ENCODE measurements at regions not wholly inside any gene's neighbourhood (a gene's known extent, or its start where the extent isn't known, plus 50 kb on each side); places are given as distances from the start of the nearest gene placed in this dataset.

DNA sequence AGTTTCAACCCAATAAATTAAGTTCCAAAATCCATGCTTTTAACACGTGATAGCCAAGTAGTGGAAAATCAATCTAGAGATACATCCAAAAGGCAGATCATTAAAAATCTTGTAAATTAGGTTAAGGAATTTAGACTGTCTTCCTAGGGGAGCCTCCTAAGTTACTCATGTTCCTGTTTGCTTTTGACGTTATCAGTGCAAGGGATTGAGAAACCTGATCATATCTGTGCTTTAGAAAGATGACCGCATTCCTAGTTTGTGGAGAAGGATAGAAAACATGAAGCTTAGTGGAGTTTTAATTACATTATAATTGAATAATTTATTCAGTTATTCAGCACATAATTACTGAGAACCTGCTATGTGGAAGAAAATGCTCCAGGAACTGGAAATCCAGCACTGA, 251.0 kb upstream of the ARGLU1 start:
- DNase-seq, result no peak

DNA sequence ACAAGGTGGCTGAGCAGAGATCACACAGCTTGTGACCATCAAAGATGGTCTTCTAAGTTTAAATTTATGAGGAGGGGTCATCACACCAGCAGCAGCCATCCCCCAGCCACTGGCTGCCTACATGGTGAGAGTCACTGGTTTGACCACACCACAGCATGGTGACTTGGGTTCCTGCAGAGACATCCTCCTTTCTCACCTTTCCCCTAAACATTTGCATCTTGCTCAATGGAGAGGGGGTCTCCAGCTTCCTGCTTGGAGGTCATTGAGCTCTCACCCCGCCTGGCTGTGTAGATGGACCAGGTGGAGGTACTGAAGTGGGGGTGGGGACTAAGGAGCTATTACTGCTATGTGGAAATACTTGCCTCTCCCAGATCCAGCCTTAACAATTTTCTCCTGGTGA, 247.6 kb upstream of the ARGLU1 start:
- no peak for DNase-seq

DNA sequence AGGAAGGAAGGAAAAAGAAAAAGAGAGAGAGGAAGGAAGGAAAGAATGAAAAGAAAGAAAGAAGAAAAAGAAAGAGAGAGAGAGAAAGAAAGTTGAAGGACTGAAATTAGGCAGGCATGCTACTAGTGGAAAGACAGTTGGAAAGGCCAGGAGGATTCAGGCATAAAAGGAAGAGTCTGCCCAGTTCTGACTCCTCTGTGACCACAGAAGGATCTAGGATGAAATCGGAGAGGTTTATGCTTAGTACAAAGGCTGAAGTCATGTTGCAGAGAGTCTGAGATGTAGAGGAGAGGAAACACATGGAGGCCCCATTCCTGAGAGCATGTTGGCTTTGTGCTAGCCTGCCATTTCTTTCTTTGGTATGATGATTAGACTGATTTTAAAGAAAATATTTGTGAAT, 246.5 kb upstream of the ARGLU1 start:
- DNase-seq, result no peak

DNA sequence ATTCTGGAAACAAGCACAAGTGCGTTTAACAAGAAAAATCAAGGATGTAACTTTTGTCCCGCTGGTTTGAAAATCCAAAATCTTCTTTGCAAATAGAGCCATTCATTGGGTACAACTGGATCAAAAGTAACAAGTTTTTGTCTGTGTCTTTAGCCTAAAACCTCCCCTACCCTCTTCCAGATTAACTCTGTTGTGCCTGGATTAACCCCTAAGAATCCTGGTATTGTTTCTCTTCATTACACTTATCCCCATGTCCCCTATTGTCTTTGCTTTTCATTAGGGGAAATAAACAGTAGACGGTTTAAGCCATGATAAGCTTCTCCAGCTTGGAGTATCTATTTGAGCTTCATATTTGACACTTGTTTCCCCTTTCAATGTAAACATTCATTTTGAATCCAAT, 242.1 kb upstream of the ARGLU1 start:
- DNase-seq, result no peak

DNA sequence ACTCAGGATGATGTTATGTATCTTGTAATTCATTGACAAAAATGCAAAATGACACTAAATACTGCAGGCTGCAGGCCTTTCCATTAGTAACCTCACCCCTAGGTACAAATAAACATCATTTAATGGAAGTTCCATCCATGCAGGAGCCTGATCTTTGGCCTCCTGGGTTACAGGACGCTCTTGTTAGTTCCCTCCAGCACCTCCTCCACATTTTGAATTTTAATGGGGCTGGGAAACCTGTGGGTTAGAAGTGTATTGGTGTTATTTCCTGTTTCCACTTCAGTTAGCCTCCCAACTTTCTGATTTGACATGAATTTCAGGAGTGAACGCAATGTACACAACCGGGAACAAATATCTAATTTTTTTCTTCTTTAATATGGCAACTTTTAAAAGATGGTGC, 237.1 kb upstream of the ARGLU1 start:
- no peak for DNase-seq

DNA sequence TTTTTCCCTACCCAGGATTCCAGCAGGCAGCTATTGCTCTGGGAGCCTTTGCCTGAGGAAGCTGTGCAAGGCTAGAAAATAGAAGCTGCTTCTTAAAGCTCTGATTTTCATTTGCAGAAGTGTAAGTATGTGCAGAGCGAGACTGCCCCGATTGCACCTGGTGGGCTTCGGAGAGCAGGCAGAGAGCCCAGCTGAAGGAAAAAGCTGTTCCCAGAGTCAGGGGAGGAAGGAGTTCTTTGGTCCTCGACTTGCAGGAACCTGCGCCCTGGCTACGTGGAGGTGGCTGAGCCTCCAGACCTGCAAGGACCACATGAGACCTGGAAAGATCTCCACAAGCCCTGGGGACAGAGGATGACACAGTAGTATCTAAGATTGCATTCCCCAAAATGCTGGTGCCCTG, 235.0 kb upstream of the ARGLU1 start:
- no peak for DNase-seq

DNA sequence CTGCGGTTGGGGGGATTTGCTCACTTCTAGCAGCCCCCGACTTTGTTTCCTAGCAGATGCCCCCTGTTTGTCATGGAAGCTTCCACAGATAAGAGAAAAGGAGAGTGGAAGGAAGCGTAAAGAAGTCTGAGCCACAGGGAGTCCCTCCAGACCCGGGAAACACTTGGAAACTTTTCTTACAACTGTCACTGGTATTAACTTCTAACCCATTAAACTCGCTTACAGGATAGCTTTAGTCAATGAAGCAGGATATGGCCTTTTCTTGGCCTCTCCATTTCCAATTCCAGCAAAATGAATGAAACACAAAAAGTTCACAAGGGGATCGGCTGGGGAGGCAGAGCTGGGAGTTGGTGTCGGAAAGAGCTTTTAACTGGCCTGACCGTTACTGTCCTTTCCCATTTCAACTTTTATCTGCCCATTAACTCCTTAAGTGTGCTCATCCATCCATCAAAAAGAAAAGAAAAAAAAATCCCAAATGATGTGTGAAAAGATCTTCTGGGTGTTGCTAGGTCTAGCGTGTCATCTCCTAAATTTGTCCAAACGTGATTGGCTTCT, 231.9 kb upstream of the ARGLU1 start:
- DNase-seq, result no peak

DNA sequence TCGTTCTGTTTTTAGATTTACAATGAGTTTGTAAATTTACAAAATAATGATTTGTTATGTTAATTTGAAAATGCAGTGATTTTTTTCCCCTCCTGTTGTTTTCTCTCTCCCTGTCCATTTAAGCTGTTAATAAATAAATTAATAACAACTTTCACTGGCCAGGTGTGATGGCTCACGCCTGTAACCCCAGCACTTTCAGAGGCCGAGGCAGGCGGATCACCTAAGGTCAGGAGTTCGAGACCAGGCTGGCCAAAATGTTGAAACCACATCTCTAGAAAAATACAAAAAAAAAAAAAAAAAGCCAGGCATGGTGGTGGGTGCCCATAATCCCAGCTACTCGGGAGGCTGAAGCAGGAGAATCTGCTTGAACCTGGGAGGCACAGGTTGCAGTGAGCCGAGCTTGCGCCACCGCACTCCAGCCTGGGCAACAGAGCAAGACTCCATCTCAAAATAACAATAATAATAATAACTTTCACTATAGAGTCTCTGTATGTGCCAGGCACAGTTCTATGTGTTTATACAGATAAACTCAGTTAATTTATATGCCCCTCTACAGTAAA, 229.2 kb upstream of the ARGLU1 start:
- no peak for DNase-seq

DNA sequence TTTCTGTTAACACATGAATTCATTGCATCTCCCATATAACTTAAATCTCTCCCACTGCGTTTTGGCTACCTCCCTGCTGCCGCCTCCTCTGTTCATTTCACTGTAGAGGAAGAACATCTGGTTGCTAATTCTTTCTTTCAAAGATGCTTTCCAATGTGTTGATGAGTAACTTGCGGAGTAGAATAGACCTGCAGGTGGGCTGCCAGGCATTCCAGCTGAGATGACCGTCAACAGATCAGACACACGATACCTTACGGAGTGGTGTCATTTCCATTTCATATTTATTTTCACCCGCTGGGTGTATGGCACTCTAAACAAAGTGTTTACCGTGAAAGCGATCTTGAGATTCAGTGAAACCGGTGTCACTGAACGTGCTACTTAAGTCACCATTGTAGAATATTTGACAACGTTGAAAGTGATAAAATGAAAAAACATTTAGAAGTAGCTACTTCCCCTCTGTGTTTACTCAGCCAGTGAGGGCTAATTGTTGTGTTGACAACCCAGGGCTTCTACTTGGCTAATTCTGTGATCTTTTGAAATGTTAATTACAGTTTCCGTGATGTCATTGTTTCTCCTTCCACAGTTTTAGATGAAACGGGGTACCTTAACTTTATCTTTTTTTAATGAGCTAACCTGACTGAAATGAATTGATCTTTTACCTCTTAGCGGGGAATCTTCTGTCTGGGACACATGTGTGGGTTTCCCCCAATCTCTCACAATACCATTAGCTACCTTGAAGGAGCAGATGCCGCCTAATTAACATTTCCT, 228.5 kb upstream of the ARGLU1 start:
- DNase-seq, result no peak

DNA sequence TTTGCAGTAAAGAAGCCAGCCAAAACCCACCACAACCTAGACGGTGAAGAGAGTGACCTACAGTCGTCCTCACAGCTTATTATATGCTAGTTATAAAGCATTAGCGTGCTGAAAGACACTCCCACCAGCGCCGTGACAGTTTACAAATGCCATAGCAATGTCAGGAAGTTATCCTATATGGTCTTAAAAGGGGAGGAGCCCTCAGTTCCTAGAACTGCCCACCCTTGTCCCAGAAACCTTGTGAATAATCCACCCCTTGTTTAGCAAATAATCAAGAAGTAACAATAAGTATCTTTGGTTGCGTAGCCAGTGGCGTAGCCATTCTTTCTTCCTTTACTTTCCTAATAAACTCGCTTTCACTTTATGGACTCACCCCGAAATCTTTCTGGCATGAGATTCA, 227.9 kb upstream of the ARGLU1 start:
- DNase-seq, result no peak

DNA sequence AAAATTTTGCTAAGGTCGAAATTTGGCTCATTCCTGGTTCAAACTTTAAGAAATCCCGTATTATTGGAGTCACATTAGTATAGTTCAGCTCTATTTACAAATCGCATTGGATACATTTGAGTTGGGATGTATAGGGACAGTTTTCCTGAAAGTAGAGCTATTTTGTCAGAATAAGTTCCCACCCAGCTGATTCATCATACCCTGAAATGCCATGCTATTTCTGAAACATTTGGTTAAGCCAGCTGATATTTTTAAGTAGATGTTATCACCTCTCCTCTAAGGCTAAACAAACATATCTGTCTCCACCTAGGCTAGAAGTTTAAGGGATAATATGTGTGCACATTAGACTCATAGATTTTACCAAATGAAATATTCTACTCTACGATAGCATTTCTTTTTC, 226.2 kb upstream of the ARGLU1 start:
- DNase-seq, result no peak

DNA sequence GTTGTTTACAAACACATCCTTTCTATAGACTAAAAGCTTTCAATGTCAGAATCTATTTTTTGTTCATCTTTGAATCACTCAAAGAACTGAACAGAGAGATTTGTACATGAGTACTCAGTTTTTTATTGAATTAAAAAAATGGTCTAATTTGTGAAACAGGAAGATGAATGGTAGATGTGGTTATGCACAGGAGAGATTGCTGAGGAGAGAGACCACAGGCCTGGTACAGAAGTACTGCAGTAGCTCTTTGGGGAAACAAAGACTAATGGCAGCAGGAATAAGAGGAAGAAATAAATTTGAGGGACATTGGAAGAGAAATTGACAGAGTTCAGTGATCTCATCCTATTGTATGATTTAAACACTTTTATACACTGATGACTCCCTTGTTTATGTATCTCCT, 222.0 kb upstream of the ARGLU1 start:
- no peak for DNase-seq

DNA sequence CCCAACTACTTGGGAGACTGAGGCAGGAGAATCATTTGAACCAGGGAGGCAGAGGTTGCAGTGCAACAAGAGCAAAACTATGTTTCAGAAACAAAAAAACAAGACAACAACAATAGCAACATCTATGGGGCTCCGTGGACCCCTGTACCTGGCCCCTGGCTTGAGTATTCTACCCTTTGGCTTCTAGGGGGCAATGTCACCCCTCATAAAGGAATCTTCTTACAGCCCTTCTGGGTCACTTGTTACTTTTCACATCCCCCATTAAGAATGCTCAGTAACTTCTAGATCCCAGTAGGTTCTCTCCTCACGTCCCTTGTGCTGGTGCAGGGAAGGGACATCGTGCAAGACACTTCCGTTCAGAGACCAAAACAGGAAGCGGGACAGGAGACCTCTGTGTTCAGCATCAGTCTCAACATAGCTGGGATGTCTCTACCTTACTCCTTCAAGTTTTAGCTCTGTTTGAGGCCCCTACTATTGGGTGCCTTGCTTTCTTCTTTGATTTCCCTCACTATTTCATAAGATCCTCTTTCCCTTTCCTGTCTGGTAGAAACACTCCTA, 218.1 kb upstream of the ARGLU1 start:
- DNase-seq, result no peak

DNA sequence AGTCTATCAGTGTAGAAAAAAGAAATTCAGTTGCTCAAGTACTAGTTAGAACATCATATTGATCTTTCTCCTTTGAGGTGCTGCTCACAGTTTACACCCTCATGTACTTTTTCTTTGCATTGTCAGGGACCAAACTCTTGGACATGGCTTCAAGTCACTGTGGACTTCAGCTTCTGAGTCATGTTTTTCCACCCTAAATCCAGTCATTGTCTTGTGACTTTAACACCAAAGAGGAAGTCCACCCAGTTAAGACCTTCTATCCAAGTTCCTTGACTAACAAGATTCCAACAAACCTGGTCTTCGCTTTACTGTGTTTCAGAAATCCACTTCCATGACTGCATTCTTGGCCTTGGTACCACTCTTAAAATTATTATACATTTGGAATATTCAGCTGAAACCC, 206.7 kb upstream of the ARGLU1 start:
- no peak for DNase-seq

DNA sequence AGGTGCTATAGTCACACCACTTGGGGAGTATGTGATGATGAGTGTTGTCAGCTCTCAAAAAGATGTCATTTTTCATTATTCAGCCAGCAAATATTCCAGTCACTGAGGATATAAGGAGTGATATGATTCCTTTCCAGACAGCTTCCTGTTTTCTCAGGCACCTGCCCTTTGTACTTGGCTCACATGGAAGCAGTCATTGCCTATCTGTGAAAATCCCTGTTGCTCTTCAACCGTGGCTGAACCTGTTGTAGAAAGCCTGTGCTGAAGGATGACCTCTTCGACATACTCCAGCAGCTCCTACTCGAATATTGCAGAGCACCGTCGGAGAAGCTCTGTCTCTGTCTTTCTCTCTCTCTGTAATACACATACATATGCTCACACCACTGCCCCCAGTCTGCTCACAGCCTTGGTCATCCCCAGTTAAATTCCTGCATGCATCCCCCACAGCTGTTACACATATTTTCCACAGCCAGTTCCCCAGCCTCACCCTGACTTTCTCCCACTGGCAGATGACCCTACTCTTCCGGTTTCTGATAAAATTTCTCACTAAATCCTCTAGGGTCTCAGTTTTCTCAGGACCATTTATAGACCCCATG, 204.2 kb upstream of the ARGLU1 start:
- DNase-seq, result no peak

DNA sequence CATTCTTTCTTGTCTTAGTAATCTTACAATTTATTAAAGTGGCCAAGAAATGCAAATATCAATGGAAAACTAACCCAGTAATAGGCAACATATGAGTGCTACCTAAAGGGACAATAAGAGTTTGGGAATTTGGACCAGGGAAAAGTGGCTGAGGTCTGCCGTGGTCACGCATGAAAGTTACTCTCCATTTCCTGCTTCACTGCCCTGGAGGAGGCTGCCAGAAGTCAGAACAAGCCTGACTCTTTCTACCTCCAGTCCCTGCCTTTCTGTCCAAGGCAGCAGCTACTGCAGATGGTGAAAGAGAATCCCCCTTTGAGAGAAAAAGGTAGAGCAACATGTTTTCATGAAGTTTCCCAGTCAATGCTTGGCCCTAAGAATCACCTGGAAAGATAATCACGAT, 201.1 kb upstream of the ARGLU1 start:
- DNase-seq, result no peak

DNA sequence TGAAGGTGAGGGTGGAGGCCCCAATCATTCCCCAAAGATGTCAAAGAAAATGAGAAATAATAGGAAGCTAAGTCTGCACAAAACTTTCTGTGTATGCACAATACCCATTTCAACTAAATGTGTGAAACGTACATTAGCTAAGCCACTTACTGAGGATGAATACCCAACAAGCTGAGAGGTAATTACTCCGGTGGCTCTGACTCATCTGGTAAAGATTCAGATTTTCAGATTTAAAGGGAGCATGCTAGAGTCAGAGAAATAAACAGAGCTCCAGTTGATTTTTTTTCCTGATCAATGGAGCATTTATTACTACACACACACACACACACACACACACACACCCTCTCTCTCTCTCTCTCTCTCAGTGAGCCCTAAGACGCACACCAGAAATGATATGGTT, 194.8 kb upstream of the ARGLU1 start:
- DNase-seq, result no peak

DNA sequence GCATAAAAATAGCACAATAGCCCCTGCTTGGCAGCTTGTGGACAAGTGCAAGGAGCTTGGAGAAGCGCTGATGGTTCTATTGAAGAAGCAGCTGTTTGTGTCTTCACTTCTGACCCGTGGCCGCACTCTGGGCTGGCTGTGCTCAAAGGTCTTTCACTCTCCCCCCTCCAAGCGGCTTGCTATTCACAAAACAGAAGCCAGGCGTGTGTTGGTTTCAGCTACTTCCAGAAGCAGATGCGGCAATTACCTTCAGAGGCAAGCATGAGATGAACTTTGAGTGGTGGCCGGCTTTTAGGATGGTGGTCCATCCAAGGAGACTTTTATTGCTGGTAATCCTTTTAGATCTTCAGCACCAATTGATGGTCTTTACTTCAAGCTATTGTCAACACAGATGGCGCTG, 188.5 kb upstream of the ARGLU1 start:
- no peak for DNase-seq

DNA sequence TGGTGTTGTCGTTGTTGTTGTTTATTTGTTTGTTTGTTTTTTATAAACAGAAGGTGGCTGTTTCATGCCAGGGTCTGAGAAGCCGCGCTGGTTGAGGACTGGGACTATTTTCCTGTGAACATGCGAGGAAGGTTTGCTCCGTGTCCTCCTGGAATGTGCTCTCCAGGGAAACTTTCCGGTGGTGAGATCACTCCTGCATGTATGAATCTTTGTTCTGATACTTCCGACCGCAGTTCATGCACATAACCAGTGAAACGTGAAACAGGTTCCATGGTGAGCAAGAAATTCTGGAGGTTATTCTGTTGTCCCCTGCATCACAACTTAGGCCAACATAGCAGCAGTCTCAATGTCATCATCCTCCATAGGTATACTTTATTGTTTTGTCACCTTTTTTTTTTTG, 187.6 kb upstream of the ARGLU1 start:
- no peak for DNase-seq

DNA sequence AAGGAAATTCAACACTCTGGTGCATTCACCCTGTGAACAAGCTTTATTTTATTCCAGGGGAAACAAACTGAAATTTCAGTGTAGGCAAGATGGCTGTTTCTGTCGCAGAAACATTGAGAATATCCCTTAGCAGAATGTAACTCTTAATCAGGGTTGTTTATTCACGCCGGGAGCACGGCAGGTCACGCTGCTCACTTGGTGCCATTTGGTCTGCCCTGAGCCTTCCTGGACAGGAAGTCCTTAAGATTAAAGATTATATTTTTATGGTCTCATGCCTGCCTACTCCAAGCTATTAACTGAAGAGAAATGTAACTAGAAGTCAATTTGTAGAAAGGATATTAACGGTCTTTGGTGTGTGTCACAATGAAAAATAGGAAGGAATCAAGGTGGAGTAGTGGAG, 185.3 kb upstream of the ARGLU1 start:
- no peak for DNase-seq

DNA sequence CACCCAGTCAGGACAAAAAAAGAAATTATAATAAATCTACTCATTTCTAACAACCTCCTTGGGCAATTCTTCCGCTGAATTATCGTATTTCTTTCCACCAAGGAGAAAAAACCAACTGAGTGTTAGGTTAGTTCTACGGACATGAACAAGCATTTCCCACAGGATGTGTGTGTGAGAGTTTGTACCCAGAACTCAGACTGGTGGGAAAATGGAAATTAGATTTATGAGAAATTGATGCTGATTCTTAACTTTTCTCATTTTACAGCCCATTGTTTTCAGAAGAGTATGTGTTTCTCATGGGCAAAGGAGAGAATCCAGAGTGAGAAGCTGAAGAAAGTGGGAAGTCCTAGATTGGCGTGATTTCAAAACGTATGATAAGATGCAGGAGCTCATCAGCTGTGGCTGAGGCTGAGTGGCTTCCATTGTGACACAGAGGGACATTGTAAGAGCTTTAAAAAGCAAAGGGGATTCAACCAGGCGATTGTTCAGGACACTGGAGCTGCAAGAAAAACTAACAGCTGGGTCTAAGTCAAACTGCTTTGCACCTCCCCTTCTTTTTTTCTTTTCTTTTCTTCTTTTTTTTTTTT, 184.7 kb upstream of the ARGLU1 start:
- DNase-seq, result no peak

DNA sequence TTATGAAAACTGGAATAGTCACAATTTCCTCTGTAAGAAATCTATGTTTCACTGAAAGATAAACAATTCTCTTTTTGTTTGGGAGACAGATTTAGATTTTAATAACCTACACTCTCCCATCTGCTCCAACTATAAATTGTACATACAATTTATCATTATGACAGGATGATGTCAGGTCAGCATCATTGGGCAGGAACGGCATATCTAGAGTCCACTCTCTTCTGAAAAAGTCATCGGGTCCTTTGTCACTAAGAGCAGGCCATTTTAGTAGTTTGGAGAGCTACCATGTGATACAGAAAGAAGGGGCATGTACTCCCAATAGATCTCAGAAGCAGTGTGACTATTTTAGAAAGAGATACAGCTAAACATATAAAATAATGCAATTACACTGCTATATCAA, 180.8 kb upstream of the ARGLU1 start:
- DNase-seq, result no peak

DNA sequence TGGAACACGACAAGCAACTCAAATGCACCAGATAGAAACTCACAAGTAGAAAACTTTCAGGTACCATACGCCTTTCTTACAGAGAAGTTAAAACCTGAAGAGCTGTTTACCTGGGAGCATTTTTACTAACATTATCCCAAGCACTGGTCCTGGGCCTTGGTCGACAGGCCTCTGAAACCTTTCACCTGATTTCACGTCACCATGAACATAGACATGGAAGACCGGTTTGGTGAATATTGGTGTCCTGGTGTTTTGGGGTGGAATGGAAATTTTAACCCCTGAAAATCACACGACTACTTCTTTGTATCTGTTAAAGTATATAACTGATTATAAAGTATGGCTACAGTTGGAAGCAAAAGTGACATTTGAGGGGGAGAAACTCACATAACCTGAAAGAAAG, 176.6 kb upstream of the ARGLU1 start:
- DNase-seq, result no peak

DNA sequence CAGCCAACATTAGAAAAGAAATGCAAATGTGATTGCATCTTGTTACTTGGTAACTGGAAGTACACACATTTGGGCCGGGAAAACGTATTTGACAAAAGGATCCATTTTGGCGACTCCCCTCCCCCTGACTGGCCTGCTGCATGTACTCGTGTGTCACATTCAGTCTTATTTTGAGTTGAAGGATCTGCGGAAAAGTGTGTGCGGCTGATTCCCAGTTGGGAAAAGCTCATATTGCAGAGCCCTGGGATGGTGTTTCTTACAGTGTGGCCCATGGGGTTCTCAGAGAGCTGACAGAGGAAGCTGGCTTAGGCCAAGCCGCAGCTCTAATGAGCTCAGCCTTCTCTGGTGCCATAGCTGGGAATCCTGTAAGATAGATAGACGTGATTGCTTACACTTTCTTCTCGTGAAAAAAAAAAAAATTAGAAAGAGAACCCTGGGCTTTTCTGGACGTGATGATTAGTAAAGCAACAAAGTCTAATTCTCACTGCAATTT, 170.3 kb upstream of the ARGLU1 start:
- no peak for DNase-seq
